GM18507 (cell line): ENCODE measurements at regions not wholly inside any gene's neighbourhood (a gene's known extent, or its start where the extent isn't known, plus 50 kb on each side); places are given as distances from the start of the nearest gene placed in this dataset.

ENCODE experiments used
- DNase-seq: peaks from one replicate; pipeline ENCODE4 v3.0.0; 2011; ENCODE audit warnings: low read depth; ENCODE audit not compliant: insufficient read length; ENCODE audit errors: extremely low spot score
- FAIRE-seq: peaks from 2 replicates; lab custom pipeline; 2011; peaks lifted over from hg19 to GRCh38; lab: Jason Lieb, UNC

- DNase-seq: no peak
- FAIRE-seq: no peak
These were observed 747.3 kb upstream of the TENM4 start for GRCh38 chr11:80188076-80188627.

- FAIRE-seq (no peak), DNase-seq (no peak)
These were observed 745.9 kb upstream of the TENM4 start for GRCh38 chr11:80186692-80187091.

- no peak for FAIRE-seq
- DNase-seq: no peak
These were observed 742.1 kb upstream of the TENM4 start for GRCh38 chr11:80182901-80183300.

GRCh38 chr11:80173371-80174136 lies 732.7 kb upstream of the TENM4 start:
- FAIRE-seq: no peak
- no peak for DNase-seq

- DNase-seq (no peak), FAIRE-seq (no peak)
These were observed 728.0 kb upstream of the TENM4 start for GRCh38 chr11:80168796-80169195.

- FAIRE-seq: no peak
- DNase-seq: no peak
These were observed 726.9 kb upstream of the TENM4 start for GRCh38 chr11:80167766-80168165.

- no peak for FAIRE-seq
These were observed 724.9 kb upstream of the TENM4 start for GRCh38 chr11:80165744-80166143.

GRCh38 chr11:80163441-80163840 lies 722.6 kb upstream of the TENM4 start:
- DNase-seq: no peak
- FAIRE-seq: no peak

More at GRCh38 chr11:80165744-80166143, 724.9 kb upstream of the TENM4 start:
- DNase-seq: no peak

- no peak for DNase-seq
- FAIRE-seq: no peak
These were observed 722.2 kb upstream of the TENM4 start for GRCh38 chr11:80163011-80163410.

- DNase-seq: no peak
These were observed 721.6 kb upstream of the TENM4 start for GRCh38 chr11:80162387-80162786.

GRCh38 chr11:80157447-80157846 lies 716.6 kb upstream of the TENM4 start:
- FAIRE-seq: no peak
- DNase-seq: no peak

More at GRCh38 chr11:80162387-80162786, 721.6 kb upstream of the TENM4 start:
- FAIRE-seq: no peak

- FAIRE-seq (no peak), DNase-seq (no peak)
These were observed 715.2 kb upstream of the TENM4 start for GRCh38 chr11:80156062-80156461.

GRCh38 chr11:80155412-80156017 lies 714.7 kb upstream of the TENM4 start:
- FAIRE-seq (peak; percentile 46), DNase-seq (no peak)

- FAIRE-seq (no peak), DNase-seq (no peak)
These were observed 705.4 kb upstream of the TENM4 start for GRCh38 chr11:80146232-80146631.

GRCh38 chr11:80144897-80145594 lies 704.2 kb upstream of the TENM4 start:
- FAIRE-seq: no peak

GRCh38 chr11:80136991-80137390 lies 696.2 kb upstream of the TENM4 start:
- no peak for FAIRE-seq
- no peak for DNase-seq

More at GRCh38 chr11:80144897-80145594, 704.2 kb upstream of the TENM4 start:
- DNase-seq: no peak

- DNase-seq: no peak
These were observed 688.6 kb upstream of the TENM4 start for GRCh38 chr11:80129396-80129795.

GRCh38 chr11:80122211-80122610 lies 681.4 kb upstream of the TENM4 start:
- FAIRE-seq (no peak), DNase-seq (no peak)

More at GRCh38 chr11:80129396-80129795, 688.6 kb upstream of the TENM4 start:
- no peak for FAIRE-seq

GRCh38 chr11:80118073-80118472 lies 677.2 kb upstream of the TENM4 start:
- no peak for FAIRE-seq
- DNase-seq: no peak

- DNase-seq (no peak), FAIRE-seq (no peak)
These were observed 676.0 kb upstream of the TENM4 start for GRCh38 chr11:80116796-80117195.
